Ascending aorta (tissue), 2 donors: ENCODE measurements at regions not wholly inside any gene's neighbourhood (a gene's known extent, or its start where the extent isn't known, plus 50 kb on each side); places are given as distances from the start of the nearest gene placed in this dataset.

ENCODE experiments used
- DNase-seq, 2 donors: peaks; one replicate each; pipeline ENCODE4 v3.0.0-alpha.2; 2019; ENCODE audit warnings: low spot score in 2 of 2
- H3K27ac ChIP-seq, 2 donors: fragments of 200-600 bp; sonication (generic); one replicate each; pipeline ENCODE4 v1.5.1; 2016 to 2017; ENCODE audit warnings: mild to moderate bottlenecking in 1 of 2
- H3K27me3 ChIP-seq: fragments of 200-600 bp; sonication (generic); one replicate; pipeline ENCODE4 v1.5.1; 2017
- H3K36me3 ChIP-seq, 2 donors: fragments of 200-600 bp; sonication (generic); one replicate each; pipeline ENCODE4 v1.5.1; 2016
- H3K4me1 ChIP-seq, 2 donors: fragments of 200-600 bp; sonication (generic); one replicate each; pipeline ENCODE4 v1.5.1; 2016 to 2017; ENCODE audit warnings: mild to moderate bottlenecking in 1 of 2
- H3K4me3 ChIP-seq, 2 donors: fragments of 200-600 bp; sonication (generic); one replicate each; pipeline ENCODE4 v1.5.1; 2016 to 2017; ENCODE audit warnings: mild to moderate bottlenecking in 1 of 2
- H3K9me3 ChIP-seq, 2 donors: fragments of 200-600 bp; sonication (generic); one replicate each; pipeline ENCODE4 v1.5.1; 2016
- CTCF ChIP-seq, 3 experiments: fragments of 200-600 bp in 2 of 3; fragments of 450-650 bp in 1 of 3; sonication (generic) in 2 of 3; IDR thresholded peaks; one replicate each; pipeline ENCODE4 v1.5.1; 2016 to 2019; ENCODE audit warnings: antibody characterized with exemption in 3 of 3, mild to moderate bottlenecking in 1 of 3, moderate library complexity in 1 of 3
- intact Hi-C: fragments of 100-400 bp; cut with DNase I; formaldehyde crosslinking; loops from one replicate; pipeline ENCODE4 v1.15.1; 2023

- no peak for TF ChIP-seq CTCF (IDR thresholded peaks at IDR 0.05)
- Histone ChIP-seq H3K4me3 (no peak overlapping the region), H3K27me3 (no peaks in the 10 kb centered on the region), H3K4me1 (peaks cover 0 to 2% of the 10 kb centered on the region in 2 donors), H3K9me3 (no peaks in the 10 kb centered on the region), H3K36me3 (no peaks in the 10 kb centered on the region), H3K27ac (no peak overlapping the region)
- intact Hi-C loops = no loop called here
- no peak for DNase-seq
These were observed 417.9 kb downstream of the NR2F1-AS1 start for GRCh38 chr5:93163010-93163663.

GRCh38 chr5:93161661-93162654 lies 419.1 kb downstream of the NR2F1-AS1 start:
- no peak for TF ChIP-seq CTCF (IDR thresholded peaks at IDR 0.05)
- peaks cover 0 to 2% of the 10 kb centered on the region in 2 donors for H3K4me1 ChIP-seq
- H3K4me3 ChIP-seq = no peak overlapping the region
- no peaks in the 10 kb centered on the region for H3K9me3 ChIP-seq
- H3K27ac ChIP-seq = no peak overlapping the region
- no peak for DNase-seq
- no peaks in the 10 kb centered on the region for H3K36me3 ChIP-seq
- H3K27me3 ChIP-seq = no peaks in the 10 kb centered on the region
- intact Hi-C loops = no loop called here

- intact Hi-C loops = no loop called here
- TF ChIP-seq CTCF (IDR thresholded peaks at IDR 0.05) = no peak
- H3K27me3 ChIP-seq = no peaks in the 10 kb centered on the region
- no peak for DNase-seq
- H3K36me3 ChIP-seq = no peaks in the 10 kb centered on the region
- H3K4me1 ChIP-seq = peaks cover 0 to 2% of the 10 kb centered on the region in 2 donors
- no peak overlapping the region for H3K4me3 ChIP-seq
- no peak overlapping the region for H3K27ac ChIP-seq
- H3K9me3 ChIP-seq = no peaks in the 10 kb centered on the region
These were observed 422.2 kb downstream of the NR2F1-AS1 start for GRCh38 chr5:93158841-93159240.

- H3K27me3 ChIP-seq = no peaks in the 10 kb centered on the region
- TF ChIP-seq CTCF (IDR thresholded peaks at IDR 0.05) = no peak
- intact Hi-C loops = no loop called here
- no peaks in the 10 kb centered on the region for H3K9me3 ChIP-seq
- no peaks in the 10 kb centered on the region for H3K4me1 ChIP-seq
- no peak overlapping the region for H3K4me3 ChIP-seq
- H3K27ac ChIP-seq = no peak overlapping the region
- DNase-seq = no peak
- no peaks in the 10 kb centered on the region for H3K36me3 ChIP-seq
These were observed 424.5 kb downstream of the NR2F1-AS1 start for GRCh38 chr5:93156566-93156965.

GRCh38 chr5:93154535-93154934 lies 426.5 kb downstream of the NR2F1-AS1 start:
- H3K27me3 ChIP-seq = no peaks in the 10 kb centered on the region
- intact Hi-C loops = no loop called here

More at GRCh38 chr5:93154535-93154934, 426.5 kb downstream of the NR2F1-AS1 start:
- H3K9me3 ChIP-seq = no peaks in the 10 kb centered on the region
- no peaks in the 10 kb centered on the region for H3K36me3 ChIP-seq
- no peaks in the 10 kb centered on the region for H3K4me1 ChIP-seq
- H3K4me3 ChIP-seq = no peak overlapping the region
- TF ChIP-seq CTCF (IDR thresholded peaks at IDR 0.05) = no peak
- H3K27ac ChIP-seq = no peak overlapping the region
- no peak for DNase-seq
